SK-N-SH treated with all-trans-retinoic acid at 6 μM for 48 hours (cell line): ENCODE measurements at regions not wholly inside any gene's neighbourhood (a gene's known extent, or its start where the extent isn't known, plus 50 kb on each side); places are given as distances from the start of the nearest gene placed in this dataset.

Experiments used
- ARNTL ChIP-seq: fragments of 450-650 bp; formaldehyde crosslinking; IDR thresholded peaks from 2 replicates; pipeline ENCODE4 v1.5.0; 2020; ENCODE audit warnings: low read depth, mild to moderate bottlenecking, moderate library complexity, borderline replicate concordance
- BACH2 ChIP-seq: fragments of 250-450 bp; sonication (Bioruptor Pico); IDR thresholded peaks from 2 replicates; pipeline ENCODE4 v1.9.0; 2021; ENCODE audit warnings: mild to moderate bottlenecking, borderline replicate concordance
- ZFP3 ChIP-seq: fragments of 250-450 bp; sonication (Bioruptor Pico); IDR thresholded peaks from 2 replicates; pipeline ENCODE4 v1.5.0; 2020; ENCODE audit warnings: mild to moderate bottlenecking, moderate library complexity
- TF ChIP-seq, protein P1 (sequence below): fragments of 250-450 bp; sonication (Bioruptor Pico); IDR thresholded peaks from 2 replicates; pipeline ENCODE4 v1.8.0; 2020; ENCODE audit warnings: mild to moderate bottlenecking, moderate library complexity, borderline replicate concordance
- TF ChIP-seq, protein P2 (sequence below): fragments of 250-450 bp; sonication (Bioruptor Pico); IDR thresholded peaks from 2 replicates; pipeline ENCODE4 v1.8.0; 2021; ENCODE audit warnings: low read depth, mild to moderate bottlenecking, moderate library complexity, borderline replicate concordance
- TF ChIP-seq, protein P3 (sequence below): fragments of 250-450 bp; sonication (Bioruptor Pico); IDR thresholded peaks from 2 replicates; pipeline ENCODE4 v1.5.0; 2020; ENCODE audit warnings: mild to moderate bottlenecking, moderate library complexity

DNA sequence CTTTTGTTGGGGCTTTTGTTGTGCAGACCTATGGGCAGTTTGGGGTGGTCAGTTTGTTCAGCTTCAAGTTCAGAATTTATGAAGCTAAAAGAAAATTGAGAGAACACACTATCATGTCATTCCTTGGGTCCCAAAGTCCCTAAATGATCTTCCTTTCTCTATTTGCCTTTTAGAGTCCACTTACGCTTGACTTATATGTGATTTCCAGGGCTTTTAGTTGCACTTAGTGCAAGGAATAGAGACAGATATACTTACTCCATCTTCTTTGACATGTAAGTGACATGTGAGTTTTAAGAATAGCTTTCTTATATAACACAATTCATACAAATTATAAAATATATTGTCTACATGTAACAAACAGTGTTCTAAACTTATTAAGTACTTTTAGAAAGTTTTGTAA, 660.1 kb upstream of the SLITRK1 start:
- TF ChIP-seq BACH2 (CRISPR knock-in tag) (no peak), ZFP3 (no peak), ARNTL (CRISPR knock-in tag) (no peak)
- TF ChIP-seq, protein P1, sequence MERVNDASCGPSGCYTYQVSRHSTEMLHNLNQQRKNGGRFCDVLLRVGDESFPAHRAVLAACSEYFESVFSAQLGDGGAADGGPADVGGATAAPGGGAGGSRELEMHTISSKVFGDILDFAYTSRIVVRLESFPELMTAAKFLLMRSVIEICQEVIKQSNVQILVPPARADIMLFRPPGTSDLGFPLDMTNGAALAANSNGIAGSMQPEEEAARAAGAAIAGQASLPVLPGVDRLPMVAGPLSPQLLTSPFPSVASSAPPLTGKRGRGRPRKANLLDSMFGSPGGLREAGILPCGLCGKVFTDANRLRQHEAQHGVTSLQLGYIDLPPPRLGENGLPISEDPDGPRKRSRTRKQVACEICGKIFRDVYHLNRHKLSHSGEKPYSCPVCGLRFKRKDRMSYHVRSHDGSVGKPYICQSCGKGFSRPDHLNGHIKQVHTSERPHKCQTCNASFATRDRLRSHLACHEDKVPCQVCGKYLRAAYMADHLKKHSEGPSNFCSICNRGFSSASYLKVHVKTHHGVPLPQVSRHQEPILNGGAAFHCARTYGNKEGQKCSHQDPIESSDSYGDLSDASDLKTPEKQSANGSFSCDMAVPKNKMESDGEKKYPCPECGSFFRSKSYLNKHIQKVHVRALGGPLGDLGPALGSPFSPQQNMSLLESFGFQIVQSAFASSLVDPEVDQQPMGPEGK (CRISPR knock-in tag), result no peak
- TF ChIP-seq, protein P2, sequence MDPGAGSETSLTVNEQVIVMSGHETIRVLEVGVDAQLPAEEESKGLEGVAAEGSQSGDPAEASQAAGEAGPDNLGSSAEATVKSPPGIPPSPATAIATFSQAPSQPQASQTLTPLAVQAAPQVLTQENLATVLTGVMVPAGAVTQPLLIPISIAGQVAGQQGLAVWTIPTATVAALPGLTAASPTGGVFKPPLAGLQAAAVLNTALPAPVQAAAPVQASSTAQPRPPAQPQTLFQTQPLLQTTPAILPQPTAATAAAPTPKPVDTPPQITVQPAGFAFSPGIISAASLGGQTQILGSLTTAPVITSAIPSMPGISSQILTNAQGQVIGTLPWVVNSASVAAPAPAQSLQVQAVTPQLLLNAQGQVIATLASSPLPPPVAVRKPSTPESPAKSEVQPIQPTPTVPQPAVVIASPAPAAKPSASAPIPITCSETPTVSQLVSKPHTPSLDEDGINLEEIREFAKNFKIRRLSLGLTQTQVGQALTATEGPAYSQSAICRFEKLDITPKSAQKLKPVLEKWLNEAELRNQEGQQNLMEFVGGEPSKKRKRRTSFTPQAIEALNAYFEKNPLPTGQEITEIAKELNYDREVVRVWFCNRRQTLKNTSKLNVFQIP (CRISPR knock-in tag), result no peak
- TF ChIP-seq, protein P3, sequence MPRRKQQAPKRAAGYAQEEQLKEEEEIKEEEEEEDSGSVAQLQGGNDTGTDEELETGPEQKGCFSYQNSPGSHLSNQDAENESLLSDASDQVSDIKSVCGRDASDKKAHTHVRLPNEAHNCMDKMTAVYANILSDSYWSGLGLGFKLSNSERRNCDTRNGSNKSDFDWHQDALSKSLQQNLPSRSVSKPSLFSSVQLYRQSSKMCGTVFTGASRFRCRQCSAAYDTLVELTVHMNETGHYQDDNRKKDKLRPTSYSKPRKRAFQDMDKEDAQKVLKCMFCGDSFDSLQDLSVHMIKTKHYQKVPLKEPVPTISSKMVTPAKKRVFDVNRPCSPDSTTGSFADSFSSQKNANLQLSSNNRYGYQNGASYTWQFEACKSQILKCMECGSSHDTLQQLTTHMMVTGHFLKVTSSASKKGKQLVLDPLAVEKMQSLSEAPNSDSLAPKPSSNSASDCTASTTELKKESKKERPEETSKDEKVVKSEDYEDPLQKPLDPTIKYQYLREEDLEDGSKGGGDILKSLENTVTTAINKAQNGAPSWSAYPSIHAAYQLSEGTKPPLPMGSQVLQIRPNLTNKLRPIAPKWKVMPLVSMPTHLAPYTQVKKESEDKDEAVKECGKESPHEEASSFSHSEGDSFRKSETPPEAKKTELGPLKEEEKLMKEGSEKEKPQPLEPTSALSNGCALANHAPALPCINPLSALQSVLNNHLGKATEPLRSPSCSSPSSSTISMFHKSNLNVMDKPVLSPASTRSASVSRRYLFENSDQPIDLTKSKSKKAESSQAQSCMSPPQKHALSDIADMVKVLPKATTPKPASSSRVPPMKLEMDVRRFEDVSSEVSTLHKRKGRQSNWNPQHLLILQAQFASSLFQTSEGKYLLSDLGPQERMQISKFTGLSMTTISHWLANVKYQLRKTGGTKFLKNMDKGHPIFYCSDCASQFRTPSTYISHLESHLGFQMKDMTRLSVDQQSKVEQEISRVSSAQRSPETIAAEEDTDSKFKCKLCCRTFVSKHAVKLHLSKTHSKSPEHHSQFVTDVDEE (CRISPR knock-in tag), result no peak
